CD4-positive, alpha-beta T cell treated with Interleukin-4 for 4 hours (primary cell): ENCODE measurements at regions not wholly inside any gene's neighbourhood (a gene's known extent, or its start where the extent isn't known, plus 50 kb on each side); places are given as distances from the start of the nearest gene placed in this dataset.

Source experiments
- DNase-seq: peaks from one replicate; pipeline ENCODE4 v3.0.0-alpha.2; 2020

DNA sequence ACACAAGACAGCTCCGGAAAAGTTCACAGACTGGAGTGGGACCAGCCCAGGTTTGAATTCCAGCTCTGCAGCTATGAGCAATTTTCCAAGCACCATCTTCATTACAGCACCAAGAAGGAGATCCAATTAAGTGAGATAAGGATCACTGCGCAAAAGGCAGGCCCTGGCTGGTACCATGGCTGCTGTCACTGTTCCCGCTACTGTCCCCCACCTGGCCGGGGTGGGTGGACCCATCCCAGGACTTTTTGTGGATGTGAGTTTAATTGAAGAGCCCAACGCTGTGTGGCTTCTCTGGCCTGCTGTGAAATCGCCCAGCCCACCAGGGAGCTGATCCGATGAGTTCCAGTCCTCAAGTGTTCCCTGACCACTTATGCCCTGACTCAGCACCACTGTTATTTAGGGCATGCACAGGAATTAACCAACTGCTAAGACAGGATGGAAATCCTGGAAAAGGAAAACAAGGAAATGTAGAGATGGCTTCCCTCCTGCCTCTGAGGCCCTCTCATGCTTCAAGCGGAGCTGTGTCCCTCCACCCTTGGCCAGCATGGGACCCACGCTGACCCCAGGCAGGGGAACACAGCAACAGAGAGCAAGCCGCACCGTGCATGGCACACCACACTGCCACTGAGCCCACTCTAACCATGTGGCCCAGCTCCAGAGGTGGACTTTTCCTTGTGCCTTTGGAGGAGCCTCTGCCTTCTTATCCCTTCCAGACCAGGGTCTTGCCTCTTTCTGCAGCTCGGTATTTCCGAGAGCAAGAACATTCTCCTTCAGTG, 150.0 kb upstream of the CST7 start:
- no peak for DNase-seq

DNA sequence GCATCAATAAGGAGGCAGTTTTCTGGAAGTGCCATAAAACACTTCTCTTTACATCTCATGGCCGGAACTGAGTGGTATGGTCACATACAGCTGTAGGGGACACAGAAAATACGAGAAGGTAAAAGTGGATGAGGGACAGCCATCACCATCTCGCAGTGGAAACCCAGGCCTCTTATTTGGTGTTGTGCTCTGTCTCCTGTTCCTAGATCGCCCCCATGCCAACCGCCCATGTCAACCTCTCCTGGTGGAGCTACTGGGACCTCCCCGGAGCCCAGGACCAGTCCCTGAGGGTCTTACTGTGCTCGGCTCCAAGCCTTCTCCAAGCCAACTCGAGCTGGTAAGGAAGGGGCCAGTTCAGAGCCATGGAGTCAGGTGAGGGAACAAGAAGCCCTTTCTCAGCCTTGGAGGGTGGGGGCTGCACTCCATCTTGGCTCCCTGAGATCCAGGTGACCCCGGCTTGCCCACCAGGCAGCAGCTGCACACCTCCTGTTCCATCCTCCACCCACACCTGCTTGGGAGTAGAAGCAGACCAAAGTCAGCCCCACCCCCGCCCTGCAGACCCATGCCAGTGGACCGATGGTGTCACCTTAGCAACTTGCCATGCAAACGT, 149.0 kb upstream of the CST7 start:
- DNase-seq = no peak

DNA sequence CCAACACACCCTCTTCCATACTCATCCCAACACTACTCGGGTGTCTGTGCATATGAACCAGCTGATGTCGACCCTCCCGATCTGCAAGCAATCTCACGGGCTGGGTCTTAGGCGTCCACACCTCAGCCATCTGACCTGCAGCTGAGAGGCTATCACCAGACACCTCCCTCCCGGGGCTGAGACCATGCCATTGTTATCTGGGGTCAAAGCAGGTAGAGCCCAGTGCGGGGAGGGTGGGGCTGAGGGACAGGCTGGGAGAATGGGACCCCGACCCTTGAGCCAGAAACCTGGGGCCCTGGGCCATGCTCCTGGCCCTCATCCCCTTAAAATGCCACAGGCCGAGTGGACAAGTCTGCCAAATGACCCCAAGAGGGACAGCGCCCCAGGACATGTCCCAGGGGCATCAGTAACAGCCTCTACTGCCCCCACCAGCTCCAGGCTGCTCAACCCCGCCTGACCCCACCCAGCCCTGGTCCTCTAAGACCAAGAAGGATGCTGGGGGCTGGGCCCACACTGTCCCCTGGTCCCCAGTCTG, 146.7 kb upstream of the CST7 start:
- DNase-seq = no peak

DNA sequence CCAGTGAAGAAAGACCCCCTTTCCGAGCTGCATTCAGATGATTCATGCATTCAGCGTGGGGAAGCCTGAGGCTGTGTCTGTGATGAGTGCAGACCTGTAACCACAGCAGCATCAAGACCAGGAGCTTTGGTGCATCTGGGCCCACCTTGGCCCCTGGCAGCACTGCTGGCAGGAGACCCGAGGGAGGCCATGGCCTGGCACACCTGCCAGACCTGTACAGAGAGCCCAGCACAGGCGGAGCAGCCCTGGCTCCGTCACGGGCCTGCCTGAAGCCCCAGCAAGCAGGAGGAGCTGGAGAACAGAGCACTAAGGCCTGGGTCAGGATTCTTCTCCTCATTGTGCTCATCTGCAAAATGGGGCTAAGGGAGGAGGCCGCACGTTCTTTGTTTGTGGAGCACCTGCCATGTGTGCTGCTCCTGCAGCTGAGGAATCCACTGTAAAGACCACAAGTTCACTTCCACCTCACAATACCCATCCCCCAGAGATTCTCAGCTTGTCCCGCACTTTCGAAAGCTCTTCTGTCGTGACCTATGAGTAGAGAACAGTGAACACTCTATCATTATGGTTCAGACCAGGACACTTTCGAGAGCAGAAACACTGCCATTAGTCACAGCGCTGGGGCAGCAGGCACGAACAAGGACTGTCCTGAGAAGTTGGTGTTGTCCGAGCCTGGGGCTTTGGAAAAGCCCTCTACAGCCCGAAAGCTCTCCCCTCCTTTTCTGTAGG, 144.4 kb upstream of the CST7 start:
- no peak for DNase-seq

DNA sequence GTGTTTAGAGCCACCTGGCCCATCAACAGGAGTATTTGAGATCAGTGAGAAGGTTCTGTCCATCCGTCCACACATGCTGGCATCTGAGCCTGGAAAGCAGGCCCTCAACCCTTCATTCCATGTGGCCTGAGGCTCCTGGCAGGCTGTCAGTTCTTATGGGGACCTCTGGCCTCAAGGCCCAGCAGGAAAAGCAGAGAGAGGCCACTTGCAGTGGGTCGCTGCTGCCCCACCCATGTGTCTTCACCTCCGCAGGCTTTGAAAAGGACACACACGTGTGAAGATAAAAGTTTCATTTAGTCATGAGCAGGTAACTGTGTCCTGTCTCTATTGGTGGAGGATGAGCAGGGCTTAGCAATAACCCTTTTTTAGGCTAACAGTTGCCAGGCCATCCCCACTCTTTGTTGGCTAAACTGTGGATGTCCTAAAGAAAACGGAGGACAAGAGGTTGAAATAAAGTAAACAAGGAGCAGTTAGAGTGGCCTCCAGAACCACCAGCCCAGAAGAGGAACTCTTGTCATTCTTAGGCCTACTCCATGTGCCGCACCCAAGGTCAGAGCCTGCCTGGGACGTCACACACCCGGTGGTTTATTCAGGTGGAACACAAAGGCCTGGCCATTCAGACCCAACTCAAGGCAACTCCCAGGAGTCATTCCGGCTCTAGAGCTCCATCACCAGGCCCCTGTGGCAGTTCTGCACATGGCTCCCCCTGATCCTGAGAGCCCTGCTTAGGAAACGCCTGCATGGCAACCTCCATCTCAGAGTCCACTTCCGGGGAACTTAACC, 143.4 kb upstream of the CST7 start:
- no peak for DNase-seq

DNA sequence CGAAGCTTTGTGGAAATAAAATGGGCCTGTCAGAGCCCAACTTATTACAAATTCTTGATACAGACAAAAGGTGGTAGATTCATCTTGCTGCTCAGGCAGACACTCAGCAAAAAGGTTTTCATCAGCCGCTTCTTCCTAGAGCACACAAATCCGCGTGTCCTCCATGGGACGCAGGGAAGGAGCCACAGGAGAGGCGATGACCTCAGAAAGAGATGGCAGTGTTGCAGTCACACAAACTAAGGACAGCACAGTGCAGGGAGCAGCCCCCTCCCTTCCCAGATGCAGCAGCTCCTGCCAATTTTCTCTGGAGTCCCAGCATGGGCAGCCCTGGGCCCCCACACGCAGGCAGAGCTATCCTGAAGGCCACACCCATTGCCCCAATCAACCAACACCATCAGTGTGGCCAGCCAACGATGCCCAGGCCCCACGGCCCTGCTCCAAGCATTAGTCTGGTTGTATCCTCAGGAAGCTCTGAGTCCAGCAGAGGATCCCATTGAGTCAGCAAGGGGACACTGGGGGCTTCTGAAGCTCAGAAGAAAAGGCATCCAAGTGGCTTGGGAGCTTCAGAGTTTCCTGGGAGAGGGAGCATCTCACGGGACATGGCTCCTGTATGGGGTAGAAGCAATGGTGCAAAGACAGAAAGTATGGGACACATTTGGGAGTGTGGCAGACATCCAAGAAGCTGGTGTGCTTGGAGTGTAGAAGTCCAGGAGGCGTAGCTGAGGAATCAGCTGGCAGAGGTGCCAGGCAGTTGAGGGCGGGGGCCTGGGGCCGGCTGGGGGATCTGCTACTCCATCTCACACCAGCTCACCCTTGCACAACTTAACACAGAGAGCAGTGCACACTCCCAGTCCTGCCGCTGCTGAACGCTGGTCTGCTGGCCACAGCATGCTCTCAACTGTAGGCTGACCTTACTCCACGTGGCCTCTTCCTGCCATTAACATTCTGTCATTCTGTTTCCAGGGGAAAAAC, 142.1 kb upstream of the CST7 start:
- no peak for DNase-seq

DNA sequence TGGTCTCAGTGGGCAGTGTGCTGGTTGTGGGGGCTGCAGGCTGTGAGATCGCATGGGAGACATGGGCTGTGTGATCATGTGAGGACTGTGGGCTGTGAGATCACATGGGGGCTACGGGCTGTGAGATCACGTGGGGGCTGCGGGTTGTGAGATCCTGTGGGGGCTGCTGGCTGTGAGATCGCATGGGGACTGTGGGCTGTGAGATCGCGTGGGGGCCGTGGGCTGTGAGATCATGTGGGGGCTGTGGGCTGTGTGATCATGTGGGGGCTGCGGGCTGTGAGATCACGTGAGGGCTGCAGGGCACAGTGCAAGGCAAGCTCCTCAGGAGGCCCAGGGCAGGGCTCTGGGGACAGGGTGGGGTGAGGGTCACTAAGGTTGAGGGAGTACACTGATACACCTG, 140.5 kb upstream of the CST7 start:
- DNase-seq = no peak

DNA sequence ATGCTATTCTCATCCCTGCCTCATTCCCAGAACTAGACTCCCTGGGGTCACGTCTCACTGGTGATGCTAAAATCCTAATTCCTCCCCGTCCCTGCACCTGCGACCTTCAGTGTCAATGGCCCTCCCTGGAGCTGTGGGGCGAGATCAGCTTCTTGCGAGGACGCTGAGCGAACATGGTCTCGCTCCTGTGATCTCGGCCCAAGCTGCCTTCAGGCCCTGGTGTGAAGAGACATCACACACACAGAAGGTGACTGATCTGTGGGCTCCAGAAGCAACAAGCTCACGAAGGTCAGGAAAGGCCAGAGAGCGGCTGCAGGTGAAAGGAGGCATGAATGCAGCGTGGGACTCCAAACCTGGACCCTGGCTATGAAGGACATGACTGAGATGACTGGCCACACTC, 139.5 kb upstream of the CST7 start:
- no peak for DNase-seq

DNA sequence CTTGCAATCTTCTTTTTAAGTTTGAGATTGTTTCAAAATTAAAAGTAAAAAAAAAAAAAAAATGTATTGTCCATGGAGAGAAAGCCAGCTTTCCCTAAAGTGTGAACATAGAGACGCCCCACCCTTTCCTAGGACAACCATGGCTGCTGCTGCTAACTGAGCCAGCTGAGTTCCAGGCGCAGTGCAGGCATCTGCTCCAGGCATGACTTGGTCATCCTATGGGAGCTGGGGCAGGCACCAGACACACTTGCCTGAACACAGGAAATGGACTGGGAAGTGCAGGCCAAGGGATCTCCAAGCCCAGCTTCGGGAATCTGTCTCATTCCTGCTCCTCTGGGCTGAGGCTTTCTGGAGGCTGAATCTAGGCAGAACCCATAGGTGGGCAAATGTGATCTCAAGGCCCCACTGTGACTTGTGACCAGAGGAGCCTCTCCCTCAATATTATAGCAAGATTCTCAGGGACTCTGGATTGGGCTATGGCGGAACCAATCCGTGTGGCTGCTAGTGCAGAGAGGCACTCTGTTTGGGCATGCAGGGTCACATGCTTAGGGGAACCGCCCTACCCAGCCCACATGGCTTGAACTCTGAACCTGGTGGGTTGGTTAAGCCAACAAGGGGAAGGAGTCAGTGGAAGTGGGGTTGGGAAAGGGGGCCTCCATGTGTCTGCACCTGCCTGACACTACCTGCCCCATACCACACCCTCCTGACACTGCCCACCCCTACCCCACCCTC, 138.2 kb upstream of the CST7 start:
- DNase-seq = no peak

DNA sequence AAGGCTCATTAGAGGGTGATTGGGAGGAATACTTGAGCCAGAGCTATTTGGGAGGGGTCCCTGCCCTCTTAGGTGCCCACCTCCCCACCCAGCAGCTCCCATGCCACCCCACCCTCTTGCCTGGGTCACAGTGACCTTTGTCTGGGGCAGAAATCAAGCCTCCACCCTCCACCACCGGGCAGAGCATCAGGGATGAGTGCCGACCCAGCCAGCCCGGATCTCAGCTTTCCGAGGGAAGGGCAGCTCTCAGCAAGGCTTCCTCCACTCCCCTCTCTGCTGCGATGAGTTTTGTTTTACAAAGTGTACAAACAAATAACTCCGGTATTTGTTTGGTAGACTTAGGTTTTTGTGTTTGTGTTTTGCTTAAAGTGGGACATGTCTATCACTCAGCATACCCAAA, 136.7 kb upstream of the CST7 start:
- no peak for DNase-seq

DNA sequence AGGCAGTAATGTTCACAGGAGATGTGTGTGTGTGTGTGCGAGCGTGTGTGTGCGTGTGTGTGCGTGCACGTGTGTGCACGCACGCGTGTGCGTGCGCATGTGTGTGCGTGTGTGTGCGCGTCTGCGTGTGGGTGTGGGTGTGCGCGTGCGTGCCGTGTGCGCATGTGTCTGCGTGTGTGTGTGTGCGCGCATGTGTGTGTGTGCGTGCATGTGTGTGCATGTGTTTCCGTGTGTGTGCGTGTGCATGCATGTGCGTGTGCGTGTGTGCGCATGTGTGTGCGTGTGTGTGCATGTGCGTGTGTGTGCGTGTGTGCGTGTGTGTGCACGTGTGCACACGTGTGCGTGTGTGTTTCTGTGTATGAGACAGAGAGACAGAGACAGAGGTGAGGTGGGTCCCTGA, 136.0 kb upstream of the CST7 start:
- DNase-seq = no peak

DNA sequence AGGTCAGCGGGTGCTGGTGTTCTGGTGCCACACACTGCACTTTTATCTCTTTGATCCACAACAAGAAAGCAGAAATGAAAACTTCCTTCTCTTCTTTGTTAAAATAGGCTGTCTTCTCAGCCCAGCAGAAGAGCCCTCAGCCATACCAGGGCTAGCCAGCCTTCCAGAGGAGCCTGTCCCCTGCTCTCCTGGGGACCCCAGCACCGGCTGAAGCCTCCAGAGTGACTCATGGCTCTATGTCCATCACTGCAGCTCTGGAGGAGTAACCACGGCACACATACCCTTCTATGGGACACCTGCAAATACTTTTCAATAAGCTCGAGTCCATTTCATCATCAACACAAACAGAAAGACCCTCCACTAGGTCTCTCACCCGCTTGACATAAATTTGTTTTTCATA, 135.6 kb upstream of the CST7 start:
- no peak for DNase-seq

DNA sequence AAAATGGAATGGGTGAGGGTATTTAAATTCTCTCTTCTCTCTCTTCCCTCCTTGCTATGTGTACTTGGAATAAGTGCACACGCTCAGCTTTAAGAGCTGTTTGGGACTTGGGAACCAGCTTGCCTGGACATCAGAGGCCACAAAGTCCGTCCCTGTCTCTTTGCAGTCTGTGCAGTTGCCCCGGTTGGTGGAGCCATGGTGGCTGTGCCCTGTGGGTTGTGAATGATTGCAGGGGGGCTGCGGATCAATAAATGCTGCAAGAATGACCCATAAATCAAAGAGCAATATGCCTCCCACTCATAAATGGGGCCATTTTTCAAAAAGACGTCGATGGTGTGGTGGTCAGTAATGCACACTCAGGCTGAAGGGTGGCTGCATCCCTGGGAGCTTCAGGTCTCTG, 135.1 kb upstream of the CST7 start:
- no peak for DNase-seq

DNA sequence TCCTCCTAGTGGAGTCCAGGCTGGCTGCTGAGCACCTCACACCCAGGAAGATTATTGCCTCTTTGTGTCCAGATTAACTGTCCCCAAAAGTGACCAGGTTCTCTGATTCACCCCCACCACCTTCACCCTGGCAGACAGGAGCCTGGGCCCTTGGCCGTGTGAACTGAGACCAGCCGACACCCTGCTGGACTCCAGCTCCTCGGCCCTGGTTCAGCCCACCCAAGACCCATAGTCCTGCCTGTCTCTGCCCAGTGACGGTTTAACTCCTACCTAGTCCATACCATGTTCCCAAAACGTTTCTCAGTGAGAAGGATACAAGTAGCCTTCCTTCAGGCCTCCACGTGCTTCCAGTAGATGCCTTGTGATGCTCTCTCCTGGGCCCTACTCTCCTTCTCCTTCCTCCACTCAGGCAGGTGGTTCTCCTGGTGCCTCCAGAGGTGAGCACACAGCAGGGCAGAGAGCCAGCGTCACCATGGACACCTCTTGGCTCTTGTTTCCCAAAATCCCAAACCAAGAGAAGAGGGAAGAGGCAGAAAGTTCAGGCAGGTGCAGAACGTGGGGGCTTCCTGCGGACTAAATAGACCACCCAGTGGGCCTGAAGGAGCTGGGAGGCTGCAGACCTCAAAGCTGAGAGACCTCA, 134.4 kb upstream of the CST7 start:
- DNase-seq = no peak

DNA sequence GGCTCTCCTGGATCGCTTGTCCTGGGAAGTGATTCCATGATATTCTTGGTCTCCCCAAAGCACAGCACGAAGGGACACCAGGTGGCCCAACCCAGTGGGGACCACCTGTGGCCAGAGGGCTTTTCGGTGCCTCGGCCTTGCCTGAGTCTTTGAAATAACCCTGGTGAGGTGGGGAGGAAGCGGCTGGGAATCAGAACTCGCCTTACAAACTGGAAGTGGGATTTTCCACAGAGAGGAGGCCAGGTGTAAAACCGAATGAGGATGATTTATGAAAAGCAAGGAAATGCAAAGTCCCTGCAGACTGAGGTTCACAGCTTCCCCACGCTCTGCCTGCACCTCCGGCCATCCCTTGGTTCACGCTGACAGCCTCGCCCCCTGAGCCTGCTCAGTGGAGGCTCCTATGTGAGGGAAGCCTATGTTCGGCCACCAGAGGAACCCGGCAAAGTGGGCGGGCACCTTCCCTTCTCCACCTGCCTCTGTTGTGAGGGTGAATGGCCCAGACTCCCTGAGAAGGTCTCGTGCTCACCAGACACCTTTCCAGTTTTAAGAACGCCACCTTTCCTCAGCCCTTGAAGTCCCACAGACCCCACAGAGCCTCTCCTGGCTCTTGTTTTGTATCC, 133.8 kb upstream of the CST7 start:
- DNase-seq = no peak

DNA sequence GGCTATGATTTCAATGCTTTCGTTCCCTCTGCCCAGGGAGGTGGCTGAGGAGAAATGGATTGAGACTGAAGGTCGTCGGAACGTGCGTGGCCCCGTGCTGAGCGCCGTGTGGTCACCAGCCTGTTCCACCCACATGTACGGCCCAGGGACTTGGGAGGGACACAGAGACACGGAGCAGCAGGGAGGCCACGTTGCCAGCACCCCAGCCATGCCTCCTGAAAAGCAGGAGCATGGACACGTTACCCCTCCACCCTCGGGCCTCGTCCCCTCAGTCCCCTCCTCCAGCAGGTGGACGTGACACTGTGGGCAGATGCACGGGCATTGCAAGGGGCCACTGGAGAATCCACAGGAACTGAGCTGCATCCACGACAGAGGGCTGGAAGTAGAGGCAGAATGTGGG, 133.1 kb upstream of the CST7 start:
- DNase-seq = no peak

DNA sequence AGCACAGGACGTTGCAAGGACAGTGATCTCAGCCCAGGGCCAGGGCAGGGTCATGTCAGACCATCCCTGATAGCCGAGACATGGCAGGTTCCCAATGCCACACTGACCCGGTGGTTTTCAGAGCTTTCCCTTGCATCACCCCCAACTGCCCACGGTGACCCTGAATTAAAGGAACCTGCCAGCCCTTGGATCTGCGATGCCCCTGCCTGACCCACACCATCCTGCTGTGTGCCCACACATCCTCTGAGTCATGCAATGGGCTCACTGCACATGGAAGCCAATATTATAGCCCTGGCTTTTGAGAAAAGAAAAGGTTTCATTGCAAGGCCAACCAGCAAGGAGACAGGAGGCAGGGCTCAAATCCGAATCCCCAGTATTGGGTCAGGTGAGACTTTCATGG, 132.6 kb upstream of the CST7 start:
- no peak for DNase-seq

DNA sequence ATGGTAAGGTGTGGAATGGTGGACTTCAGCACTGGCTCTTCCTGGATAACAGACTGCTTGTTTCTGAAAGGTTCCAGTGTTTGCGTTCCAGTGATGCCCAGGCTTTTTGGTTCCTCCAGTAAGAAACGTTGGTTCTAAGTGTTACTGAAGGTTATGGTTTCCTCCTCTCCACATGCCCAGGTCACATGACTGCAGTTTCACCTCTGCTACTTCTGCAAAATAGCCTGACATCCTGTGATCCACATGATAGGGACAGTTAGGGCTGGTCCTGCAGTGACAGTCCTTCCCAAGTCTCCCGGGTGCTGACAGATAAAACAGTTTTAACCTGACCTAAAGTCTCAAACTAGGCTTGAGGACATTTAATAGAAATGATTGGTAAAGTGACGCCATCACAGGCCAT, 132.2 kb upstream of the CST7 start:
- DNase-seq = no peak

DNA sequence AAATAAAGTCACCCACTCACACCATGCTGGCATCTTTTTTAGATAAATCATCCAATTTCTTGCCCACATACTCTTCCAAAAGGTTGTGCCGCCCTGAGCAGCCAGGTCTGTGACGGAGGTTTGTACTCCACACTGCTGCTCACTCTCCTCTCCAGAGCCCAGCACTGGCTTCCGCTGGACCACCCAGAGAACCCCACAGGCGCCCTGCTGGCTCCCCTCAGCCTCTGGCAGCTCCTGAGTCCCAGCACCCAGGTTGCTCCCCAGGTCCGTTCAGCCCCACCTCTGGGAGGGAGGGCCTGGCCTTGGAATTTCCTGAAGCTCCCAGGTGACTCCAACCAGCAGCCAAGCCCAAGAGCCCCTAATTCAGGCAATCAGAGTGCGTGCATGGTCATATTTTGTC, 131.7 kb upstream of the CST7 start:
- DNase-seq = no peak

DNA sequence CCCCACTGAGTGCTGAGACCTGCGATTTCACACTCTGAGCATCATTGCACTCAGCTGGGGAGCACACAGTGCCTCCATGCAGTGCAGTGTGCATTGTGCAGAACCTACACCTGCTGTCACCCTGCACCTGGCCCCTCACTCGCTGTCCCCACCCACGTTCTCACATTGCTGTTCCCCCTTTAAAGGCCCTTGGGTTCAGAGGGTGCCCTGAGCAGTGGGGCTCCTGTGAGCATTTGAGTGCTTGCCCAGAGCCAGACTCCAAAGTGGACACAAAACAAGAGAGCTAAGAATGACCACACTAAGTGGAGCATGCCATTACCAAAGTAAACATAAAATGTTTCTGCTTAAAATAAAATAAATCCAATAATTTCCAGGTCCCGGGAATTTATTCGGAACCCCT, 131.0 kb upstream of the CST7 start:
- DNase-seq = no peak
